ENCODE measurements at regions not wholly inside any gene's neighbourhood (a gene's known extent, or its start where the extent isn't known, plus 50 kb on each side); places are given as distances from the start of the nearest gene placed in this dataset.
A peak's percentile ranks its signal among the peaks of the same experiment; 100 is the strongest.

DNA sequence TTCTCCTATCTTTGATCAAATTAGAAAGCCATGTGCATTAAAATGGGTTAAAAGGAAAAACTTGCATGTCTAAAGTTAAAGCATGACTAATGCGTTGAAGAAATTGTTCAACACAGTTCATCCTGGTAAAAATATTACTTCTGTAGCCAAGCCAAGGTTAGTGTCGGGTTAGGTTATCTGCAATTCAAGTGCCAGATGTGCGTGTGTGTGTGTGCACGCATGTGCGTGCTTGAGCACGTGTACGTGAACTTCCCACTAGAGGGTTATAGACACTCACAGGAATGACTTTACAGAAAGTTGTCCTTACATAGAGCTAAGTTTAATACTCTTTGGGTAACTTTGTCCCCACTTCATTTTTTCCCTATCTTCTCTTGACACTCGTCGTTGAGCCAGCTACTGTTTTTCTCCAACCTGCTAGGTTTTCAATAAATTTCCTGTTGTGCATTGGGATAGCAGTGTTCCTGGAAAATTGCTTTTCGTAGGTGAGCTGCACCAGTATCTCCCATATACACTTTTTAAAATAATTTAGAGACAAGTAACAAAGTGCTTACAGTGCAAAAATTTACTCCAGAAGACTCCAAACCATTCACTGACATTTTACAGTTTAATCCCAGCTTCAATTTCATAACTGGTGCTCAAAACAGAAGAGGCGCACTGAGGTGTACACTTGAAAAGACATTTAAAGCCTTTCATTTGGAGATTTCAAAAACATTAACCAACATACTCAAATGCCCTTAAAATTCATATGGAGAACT lies 353.8 kb downstream of the NFIB start:
- no peaks in the 10 kb centered on the region for H3K27me3 ChIP-seq (ENCODE audit: control insufficient read depth in 1 of 2, insufficient read depth in 2 of 2, low read length in 2 of 2)
- TF ChIP-seq ZSCAN22 (CRISPR knock-in tag; IDR thresholded peaks at IDR 0.05), result no peak
- peak; percentile 63 to 90; a peak in 3 of 4 replicates for TF ChIP-seq MAFK (conservative IDR thresholded peaks at IDR 0.05 in 1 of 2, IDR thresholded peaks at IDR 0.05 in 1 of 2; ENCODE audit: low read length in 2 of 2)
- no peak for TF ChIP-seq ZNF839 (CRISPR knock-in tag; IDR thresholded peaks at IDR 0.05; ENCODE audit: borderline replicate concordance)
- no peak for TF ChIP-seq TAF1 (CRISPR knock-in tag; IDR thresholded peaks at IDR 0.05)
- no peak for TF ChIP-seq TBL1XR1 (IDR thresholded peaks at IDR 0.05; ENCODE audit: borderline replicate concordance, low read length, partially characterized antibody)
- TF ChIP-seq MAZ (IDR thresholded peaks at IDR 0.05; ENCODE audit: borderline replicate concordance, low read depth, low read length), result no peak
- no peak for TF ChIP-seq MAZ (CRISPR knock-in tag; IDR thresholded peaks at IDR 0.05; ENCODE audit: low read depth)
- TF ChIP-seq MAFF (IDR thresholded peaks at IDR 0.05; ENCODE audit: low read depth, low read length), result peak; percentile 79
- TF ChIP-seq THYN1 (CRISPR knock-in tag; IDR thresholded peaks at IDR 0.05; ENCODE audit: borderline replicate concordance, low read depth), result no peak
- TF ChIP-seq ZFP41 (CRISPR knock-in tag; IDR thresholded peaks at IDR 0.05; ENCODE audit: borderline replicate concordance), result no peak
- TF ChIP-seq EEA1 (CRISPR knock-in tag; IDR thresholded peaks at IDR 0.05; ENCODE audit: borderline replicate concordance), result no peak
- no peak for TF ChIP-seq FOXP1 (IDR thresholded peaks at IDR 0.05)
- no peak for TF ChIP-seq FOXP1 (CRISPR knock-in tag; IDR thresholded peaks at IDR 0.05)
- TF ChIP-seq TEAD3 (CRISPR knock-in tag; optimal IDR thresholded peaks at IDR 0.05; ENCODE audit: borderline replicate concordance), result no peak
- no peak for TF ChIP-seq GATAD1 (CRISPR knock-in tag; IDR thresholded peaks at IDR 0.05)
- TF ChIP-seq, protein P1, sequence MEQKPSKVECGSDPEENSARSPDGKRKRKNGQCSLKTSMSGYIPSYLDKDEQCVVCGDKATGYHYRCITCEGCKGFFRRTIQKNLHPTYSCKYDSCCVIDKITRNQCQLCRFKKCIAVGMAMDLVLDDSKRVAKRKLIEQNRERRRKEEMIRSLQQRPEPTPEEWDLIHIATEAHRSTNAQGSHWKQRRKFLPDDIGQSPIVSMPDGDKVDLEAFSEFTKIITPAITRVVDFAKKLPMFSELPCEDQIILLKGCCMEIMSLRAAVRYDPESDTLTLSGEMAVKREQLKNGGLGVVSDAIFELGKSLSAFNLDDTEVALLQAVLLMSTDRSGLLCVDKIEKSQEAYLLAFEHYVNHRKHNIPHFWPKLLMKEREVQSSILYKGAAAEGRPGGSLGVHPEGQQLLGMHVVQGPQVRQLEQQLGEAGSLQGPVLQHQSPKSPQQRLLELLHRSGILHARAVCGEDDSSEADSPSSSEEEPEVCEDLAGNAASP (CRISPR knock-in tag; IDR thresholded peaks at IDR 0.05; ENCODE audit: borderline replicate concordance), result no peak
- H2AFZ ChIP-seq (ENCODE audit: low read length), result no peak overlapping the region
- no peaks in the 10 kb centered on the region for H3K4me1 ChIP-seq (ENCODE audit: insufficient read depth, low read length)
- H3K4me2 ChIP-seq (ENCODE audit: low read depth, low read length), result no peak overlapping the region
- intact Hi-C loops (cut with micrococcal nuclease; ENCODE audit: unreplicated experiment), result no loop called here
- no peaks in the 10 kb centered on the region for H3K79me2 ChIP-seq (ENCODE audit: insufficient read depth, low read length)
- in situ Hi-C loops (cut with HindIII; ENCODE audit: extremely low pct_ligation_motif_present, low pct_unique_long_range_greater_than_20kb), result no loop called here
- ATAC-seq, result no peak
- BruUV-seq (replicated peaks), result no TSS peak
- no peaks in the 10 kb centered on the region for H3K36me3 ChIP-seq (replicated peaks in 1 of 2; ENCODE audit: control insufficient read depth in 1 of 2, insufficient read depth in 2 of 2, low read length in 2 of 2)
- H3K4me3 ChIP-seq (replicated peaks in 1 of 3; ENCODE audit: insufficient read depth in 1 of 3, low read depth in 2 of 3, low read length in 3 of 3), result no peak overlapping the region
- ChIA-PET POLR2A (no interaction called here), CTCF (ENCODE audit: low intra/inter-chr PET ratio, low total read pairs) (no interaction called here)
- H3K27ac ChIP-seq (ENCODE audit: extremely low read length, insufficient read depth, low read length), result no peak overlapping the region
- no peaks in the 10 kb centered on the region for H3K9me3 ChIP-seq (ENCODE audit: low read length)
- no peak overlapping the region for H3K9ac ChIP-seq (ENCODE audit: insufficient read depth, low read depth, low read length)
- H4K20me1 ChIP-seq (ENCODE audit: insufficient read depth, low read length), result no peaks in the 10 kb centered on the region
- DNase-seq (ENCODE audit: low spot score), result no peak
- FAIRE-seq, result no peak
- WGBS (ENCODE audit: low lambda C conversion rate), result 40% methylated on average over 11 of the region's 11 CpGs
